ENCODE measurements at regions not wholly inside any gene's neighbourhood (a gene's known extent, or its start where the extent isn't known, plus 50 kb on each side); places are given as distances from the start of the nearest gene placed in this dataset.

DNA sequence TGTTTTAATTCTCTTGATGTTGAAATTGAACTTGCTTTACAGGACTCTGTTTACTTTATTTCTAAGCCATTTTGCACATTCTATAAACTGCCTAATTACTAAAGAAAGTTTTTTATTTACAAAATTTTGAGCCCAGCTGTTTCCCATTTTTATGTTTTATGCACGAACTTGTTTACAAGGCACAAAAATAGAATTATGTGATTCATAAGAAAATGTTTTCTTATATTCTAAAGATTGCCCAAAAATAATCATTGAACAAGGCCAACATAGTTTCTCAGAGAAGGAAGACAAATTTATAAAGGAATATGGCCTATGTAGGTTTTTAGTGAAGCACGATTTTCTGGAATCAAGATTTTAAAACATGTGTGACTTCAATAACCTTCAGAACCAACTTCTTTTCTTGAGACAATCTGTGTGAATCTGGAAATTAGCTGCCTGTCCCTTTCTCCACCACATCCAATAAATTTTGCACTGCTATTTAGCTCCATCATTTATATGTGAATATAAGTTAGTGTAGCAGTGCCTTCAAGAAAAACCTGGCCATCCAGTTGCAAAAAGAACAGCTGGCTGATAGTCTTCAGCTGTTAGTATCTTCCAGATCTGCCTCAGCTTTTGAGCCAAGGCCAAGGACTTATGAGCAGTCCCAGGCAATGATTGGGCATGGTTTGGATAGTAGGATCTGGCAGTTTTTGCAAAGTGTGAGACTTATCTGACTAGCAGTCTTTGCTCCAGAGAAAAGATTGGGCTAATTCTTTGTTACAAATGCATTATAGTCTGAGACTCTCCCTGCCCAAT lies 253.2 kb upstream of the COL3A1 start:
- no peak for DNase-seq

DNA sequence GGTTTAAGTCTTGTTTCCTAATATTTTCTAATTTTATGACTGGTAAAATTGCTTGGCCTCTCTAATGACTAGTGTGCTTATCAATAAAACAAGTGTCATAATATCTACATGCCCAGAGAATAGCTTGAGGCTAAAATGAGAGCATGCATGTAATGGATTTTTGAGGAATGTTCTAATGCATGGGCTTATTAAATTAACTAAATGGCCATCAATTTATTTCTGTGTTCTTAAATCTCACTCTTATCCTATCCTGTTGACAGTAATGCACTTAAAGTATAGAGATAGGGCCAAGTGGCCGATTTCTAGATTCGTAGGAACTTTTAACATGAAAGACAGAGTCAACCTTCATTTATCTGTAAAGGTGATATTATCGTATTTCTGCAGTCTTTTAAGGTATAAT lies 252.4 kb upstream of the COL3A1 start:
- DNase-seq, result no peak

DNA sequence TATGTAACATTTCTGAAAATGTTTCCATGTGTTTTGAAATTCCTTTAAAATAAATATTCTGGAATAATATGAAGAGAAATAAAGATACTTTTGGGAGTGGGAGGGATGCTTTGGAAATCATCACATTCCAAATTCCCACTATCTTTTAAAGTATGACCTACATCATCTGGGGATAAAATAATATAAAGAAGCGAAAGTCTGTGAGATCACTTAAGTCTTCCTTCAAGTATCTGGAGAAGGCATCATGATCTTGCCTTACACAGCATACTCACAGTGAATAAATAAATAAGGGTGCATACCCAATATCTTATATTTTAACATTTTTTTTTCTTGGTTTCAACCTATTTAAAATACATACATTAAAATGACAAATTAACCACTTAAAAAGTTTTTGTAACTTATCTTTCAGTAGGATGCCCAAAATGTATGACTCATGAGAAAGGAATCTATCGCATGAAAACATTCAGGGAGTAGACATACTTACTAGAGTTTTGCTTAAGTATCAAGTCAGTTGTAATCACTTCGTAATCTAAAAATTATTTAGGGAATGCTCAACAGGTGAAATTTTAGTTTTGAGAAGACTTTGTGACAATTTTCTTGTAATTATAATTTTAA lies 248.3 kb upstream of the COL3A1 start:
- no peak for DNase-seq

DNA sequence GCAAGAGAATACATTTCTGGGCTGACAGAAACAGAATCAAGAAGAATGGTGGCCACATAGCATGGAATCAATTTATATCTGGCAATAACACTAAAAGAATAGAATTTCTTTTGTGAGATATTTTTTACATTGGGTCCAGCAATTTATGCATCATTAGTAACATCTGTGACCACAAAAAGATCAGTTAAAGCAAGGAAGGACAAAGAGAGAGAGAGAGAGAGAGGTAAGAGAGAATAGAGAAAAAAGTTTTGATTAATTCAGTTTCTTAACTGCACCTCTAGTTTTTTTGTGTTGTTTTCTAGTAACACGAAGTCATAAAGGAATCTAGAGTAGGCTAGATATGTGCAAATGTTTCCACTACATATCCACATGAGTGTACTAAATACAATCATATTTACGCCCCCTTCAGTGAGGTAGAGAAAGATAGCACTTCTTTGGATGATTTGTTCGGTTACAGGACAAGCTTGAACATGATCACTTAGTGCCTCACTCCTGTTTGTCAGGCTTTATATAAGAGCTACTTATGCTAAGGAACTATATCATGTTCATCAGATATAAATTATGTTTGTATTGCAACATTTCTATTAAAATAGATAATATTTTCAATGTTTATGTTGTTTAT lies 247.4 kb upstream of the COL3A1 start:
- DNase-seq, result no peak

DNA sequence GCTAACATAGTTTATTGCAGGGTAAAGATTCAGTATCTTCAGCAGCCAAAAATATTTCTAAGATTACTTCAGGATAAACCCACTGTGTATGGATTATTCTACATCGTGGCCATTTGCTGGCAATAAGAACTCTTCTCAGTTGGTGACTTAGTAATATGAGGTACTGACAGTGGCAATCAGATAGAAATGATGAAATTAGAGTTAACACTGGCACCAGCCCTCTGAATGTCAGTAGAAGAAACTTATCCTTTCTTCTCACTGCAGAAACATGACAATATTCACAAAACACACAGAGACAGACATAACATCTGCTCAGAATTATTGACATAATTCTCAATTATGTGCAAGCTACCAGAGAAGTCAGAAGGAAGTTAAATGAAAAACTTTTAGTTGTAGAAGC lies 246.3 kb upstream of the COL3A1 start:
- no peak for DNase-seq

DNA sequence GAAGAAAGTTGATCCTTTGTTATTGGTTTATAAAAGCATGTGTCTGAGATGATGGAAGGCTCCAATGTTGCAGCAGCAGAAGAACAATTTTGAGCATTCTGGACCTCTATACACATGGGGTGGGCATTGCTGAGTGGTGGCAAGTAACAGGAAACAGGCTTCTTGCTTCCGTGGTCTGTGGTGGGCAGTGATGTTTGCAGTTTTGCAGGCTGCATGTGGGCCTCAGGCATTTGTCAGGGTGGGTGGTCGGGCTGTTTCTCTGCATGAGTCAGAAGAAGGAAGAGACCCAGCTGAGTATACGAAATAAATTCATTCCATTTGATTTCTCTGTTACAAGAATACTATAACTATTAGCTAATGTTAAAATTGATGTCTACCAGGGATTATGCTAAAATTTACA lies 239.5 kb upstream of the COL3A1 start:
- DNase-seq, result no peak

DNA sequence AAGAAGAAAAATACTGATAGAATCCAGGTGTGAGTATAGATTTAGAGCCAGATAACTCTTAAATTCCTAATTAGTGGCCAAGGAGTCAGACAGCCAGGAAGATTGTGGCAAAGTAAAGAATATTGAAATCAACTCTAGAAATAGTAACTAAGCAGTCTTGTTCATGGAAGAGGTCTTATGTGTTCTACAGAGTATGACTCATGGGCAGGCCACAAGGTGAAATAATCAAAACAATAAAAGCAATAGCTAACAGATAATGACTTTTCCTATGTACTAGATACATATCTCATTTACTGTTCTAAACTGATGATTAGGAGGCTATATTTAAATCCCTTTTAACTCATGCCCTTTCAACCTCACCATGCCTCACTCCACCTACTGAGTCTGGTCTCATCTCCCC lies 227.4 kb upstream of the COL3A1 start:
- no peak for DNase-seq

DNA sequence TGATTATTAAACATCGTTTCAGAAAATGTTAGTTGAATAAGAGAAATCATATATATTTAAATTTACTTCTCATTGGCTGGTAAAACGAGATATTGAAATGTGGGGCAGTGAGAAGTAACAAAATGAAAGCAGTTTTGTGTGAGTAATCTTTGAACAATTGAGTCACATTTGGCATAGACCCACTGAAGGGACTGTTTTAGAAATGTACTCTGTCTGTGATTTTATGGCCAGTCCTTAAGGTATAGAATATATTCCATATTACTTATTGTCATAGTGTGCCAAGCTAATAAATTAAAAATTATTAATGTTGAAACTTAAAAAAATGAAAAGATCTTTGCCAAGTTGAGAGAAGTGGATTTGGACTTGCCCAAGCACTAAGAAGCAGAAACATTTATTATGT lies 222.4 kb upstream of the COL3A1 start:
- DNase-seq, result no peak

DNA sequence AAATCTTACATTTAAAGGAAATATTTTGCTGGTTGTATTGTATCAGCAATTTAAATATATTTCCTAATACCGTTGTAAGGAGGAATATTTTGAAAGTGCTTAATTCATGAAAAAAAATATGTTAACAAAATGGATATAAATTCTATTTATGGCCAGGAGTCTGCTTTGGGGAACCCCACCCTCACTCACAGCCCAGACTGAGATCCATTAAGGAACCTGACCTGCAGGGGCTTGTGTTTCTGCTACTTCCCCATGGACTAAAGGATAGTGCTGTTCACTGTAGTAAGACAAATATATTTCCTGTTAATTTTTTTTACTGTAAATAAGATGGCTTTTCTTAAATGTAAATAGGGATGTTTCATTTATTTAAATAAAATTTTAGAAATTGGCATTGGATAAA lies 221.9 kb upstream of the COL3A1 start:
- DNase-seq, result no peak

DNA sequence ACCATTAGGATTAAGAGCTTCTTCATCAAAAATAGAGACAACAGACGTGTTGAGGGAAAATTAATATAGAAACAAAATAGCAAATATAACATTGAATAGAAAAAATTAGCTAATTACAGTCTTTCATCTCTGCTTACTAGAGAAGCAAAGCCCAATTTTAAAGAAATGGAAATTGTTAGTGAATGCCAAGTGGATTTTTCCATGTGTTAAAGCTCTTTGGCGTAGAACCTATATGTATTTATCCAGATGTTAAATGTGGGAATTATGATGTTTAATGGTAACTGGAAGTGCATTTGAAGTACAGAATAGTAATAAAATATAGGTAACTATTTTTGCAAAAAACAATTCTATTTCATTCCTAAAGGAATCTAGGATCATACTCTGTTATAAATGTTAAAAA lies 212.0 kb upstream of the COL3A1 start:
- DNase-seq, result no peak

DNA sequence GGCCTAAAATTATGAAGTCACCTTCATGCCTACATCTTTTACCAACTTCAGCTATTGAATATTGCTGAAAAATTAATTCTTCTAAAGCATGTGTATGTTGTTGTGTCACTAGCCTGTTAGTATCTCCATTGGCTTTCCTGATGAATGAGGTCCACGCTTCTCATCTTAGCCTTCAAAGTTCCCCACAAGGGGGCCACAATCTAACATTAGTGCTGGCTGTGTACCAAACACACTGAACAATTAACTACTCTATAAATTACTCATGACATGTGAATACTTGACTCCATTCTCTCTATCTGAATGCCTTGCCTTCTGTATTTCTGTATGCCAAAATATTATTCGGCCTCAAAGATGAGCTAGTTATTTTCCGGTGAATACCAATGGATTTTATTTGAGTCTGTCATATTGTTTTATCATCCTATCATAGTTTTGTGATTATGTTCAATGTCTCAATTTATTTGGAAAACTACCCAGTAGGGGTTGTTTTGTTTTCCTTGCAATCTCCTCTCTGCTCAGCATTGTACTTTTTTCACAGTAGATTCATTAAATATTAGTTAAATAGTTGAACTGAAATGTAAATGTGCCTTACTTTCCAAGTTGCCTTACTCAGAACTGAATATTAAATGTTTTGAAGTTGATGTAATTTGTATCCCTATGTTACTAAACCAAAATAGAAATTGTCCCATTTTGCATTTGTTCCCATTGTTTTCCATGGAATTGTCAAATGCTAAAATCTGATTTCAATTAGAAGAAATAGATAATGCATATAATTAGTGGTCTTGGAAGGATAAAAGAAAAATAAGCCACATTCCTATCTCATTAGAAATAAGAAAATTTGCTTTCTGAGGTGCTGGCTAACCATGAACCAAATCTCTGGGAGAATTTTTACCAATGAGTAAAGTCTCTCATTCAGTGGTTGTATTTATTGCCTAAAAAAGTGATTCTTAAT lies 208.4 kb upstream of the COL3A1 start:
- peak; percentile 3 to 35 for DNase-seq

DNA sequence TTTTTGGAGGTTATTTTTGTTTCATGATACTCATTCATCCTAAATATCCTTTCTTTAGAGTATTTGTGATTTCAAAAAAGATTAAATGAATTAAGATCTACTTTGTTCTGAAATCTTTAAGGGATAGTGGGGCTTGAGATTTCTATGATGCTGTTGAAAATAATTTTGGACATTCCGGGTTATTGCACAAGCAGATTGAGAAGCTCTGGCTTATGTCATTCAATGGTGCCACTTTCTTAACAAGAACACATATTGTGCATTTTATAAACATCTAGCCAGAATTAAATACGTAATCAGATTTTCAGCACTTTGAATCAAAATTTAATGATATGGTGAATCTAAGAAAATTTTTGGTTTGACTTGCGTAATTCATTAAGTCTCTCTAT lies 207.7 kb upstream of the COL3A1 start:
- no peak for DNase-seq

DNA sequence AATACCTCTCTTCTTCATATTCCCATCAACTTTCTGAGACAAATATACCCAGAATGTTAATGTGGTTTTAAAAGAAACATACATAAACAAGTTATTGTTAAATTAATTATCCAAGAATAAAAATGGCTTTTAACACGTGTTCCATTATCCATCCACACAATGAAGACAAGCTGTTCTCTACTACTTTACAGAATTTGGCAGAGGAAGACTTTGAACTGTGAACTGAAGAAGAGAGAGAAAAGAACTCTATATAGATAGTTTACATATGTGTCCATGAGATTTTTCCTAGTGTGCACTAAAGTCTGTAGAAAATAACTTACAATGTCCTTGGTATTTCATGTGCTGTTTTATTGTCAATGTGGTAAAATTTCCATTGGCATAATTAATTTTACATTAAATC lies 207.0 kb upstream of the COL3A1 start:
- DNase-seq, result no peak

DNA sequence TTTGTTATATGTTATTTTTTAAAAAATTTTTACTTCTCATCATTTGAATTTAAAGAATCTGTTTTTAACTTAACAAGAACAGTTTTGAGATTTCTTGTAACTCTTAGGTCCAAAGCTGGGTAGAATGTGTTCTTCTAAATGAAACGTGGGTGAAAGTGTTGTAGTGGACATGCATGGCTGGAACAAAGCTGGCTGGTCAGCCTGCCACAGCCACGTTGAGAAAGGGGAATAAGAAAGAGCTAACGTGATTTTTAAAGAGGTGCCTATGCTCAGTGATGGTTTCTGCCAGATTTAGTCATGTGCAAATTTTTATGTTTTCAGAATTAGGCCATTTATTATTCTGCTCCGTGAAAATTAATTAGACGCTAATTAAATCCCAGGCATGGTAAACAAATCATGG lies 203.9 kb upstream of the COL3A1 start:
- no peak for DNase-seq

DNA sequence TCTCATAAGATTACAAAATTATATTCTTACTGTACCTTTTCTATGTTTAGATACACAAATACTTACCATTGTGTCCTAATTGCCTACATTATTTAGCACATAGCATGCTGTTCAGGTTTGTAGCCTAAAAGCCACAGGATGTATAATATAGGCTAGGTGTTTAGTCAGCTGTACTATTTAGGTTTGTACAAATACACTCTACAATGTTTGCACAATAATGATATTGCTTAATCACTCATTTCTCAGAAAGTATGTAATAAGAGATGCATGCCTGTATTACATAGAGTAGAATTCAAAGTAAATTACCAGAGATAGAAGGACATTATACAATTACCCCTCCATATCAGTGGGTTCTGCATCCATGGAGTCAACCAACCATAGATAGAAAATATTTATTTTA lies 201.1 kb upstream of the COL3A1 start:
- no peak for DNase-seq

DNA sequence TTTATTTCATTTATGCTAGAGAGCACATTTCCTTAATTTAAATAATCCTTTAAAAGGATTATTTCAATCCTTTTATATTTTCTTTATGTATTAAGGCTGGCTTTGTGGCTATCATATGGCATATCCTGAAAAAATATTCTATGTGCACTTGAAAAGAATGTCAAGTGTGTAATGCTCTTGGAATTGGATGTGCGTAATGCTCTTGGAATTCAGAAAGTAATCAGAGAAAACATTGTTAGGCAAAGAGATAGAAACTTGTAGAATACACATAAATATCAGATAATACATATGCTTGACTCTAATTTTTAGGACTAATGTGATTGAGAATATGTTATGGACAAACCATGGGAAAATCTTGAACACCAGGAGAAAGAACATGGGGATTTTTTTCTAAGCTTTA lies 197.5 kb upstream of the COL3A1 start:
- DNase-seq, result peak in 1 of 2 experiments; percentile 13

DNA sequence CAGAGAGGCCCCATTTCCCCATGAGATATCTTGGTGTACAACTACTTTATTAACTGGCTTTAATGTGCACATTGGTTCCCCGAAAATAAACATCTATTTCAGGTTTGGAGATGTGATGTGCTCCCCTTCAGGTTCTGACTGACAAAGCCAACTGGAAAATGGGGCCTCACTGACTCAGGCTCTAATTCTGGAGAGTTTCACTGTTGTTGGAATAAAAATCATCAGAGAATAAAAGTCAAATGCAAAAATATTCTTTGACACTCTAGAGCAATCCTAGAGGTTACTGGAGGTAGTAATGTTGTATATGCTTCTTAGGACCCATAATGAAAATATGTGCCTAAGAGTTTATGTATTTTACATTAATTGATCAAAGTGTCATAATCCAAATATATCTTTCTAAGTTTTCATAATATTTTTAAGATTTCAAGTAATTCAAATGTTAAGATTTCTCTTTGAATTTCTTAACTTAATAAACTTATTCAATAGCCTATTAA lies 189.9 kb upstream of the COL3A1 start:
- DNase-seq, result no peak

DNA sequence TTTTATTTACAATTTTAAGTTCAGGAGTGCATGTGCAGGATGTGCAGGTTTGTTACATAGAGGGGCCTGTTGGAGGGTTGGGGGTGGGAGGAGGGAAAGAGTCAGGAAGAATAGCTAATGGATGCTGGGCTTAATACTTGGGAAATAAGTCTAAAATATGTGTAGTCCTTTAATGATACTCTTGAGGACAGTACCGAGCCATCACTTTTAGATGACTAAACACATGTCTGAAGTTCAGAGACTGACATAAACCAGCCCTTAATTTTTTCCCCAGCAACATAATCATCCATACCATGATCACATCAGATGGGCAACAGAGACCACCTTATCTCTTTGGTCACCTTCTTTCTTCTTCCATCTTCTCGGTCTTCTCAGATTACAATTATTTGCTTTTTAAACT lies 189.1 kb upstream of the COL3A1 start:
- DNase-seq, result no peak

DNA sequence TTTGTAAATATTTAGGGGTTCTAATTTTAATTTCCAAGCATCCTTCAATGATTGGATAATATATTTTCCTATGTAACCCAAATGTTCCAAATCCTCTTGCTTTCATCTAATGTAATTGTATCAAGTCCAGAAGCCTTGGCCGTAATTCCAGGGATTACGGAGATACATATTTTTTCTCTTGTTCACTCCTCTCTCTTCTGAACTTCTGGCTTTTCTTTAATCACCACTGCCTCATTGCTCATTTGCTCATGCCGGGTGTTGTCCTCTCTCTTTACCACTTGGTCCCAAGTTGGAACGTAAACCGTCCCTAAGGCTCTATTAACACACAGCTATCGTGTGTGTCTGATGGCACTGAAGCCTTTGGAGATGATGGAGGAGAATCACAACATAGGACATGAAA lies 188.7 kb upstream of the COL3A1 start:
- no peak for DNase-seq

DNA sequence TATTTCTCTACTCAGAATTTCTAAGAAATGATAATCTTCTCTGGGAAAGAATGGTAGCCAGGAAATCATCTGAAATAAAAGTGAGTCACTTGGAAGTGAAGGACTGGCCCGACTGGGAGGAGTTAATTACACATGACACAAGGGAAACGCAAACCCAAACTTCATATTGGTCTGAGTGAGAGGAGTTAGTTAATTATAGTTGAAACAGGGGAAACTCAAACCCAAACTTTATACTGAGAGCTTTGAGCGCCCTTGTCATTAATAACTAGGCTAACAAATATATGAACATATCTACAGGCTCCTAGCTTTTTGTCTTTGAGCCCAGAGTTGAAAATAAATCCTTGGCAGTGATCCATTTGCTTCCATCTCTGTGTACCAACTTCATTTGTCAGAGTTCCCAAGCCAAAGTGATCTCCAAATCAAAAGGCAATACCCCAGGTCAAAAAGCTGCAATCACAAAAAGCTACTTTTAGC lies 187.8 kb upstream of the COL3A1 start:
- DNase-seq, result no peak

DNA sequence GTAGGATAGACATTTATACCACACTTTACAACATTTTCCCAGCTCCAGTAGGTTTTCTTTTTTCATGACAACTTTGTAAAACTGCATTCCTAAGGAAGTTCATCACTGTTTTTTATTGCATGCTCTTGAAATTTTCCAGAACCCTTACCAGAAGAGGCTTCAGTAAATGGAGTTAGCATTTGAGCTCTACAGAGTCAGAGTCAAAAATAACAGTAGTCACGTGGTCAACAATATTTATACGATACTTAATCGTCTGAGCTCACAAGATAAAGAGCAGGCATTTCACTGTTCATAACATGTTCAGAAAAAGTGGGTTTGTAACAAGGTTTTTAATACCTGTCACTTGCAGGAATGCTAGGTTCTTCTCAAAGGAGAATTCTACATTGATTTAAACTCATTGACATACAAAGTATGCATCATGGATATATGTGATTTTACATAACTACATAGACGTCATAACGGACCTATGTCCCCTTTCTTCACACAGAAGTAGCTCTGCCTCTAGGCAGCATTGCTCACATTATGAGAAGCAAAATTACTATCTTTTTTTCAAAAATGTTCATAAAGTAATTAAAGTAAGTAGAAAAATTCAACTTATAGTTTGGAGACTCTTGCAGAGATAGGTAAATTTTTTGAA lies 187.0 kb upstream of the COL3A1 start:
- DNase-seq, result no peak

DNA sequence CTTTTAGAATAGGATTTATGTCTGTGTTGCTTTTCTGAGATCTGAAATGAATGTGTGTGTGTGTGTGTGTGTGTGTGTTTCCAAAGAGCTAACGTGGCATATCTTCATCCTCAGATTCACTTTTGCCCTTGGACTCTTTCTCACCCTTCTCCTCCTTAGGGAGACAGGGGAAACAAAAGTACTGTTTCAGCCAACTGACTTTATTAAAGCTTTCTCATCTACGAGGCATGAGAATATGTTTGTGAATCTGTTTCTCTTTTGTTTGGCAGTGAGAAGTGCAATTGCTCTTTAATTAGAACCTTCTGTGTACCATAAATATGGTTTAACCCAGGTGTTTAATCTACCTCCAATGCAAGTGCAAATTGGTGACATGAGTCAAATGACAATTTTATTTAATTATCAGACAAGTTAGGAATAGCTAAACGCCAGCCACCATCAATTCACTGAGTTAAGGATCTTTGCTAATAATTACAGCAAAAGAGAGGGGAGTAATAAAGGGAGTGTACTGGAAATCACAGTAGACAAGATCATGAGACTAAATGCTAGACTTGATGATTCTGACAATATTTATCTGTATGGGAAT lies 186.4 kb upstream of the COL3A1 start:
- DNase-seq, result no peak
